GM21825 (cell line): ENCODE measurements at regions not wholly inside any gene's neighbourhood (a gene's known extent, or its start where the extent isn't known, plus 50 kb on each side); places are given as distances from the start of the nearest gene placed in this dataset.

Source experiments
- ATAC-seq: cut with Tn5 transposase; IDR thresholded peaks from one replicate; pipeline ENCODE4 v1.9.1; 2021; ENCODE audit warnings: mild to moderate bottlenecking, moderate library complexity; ENCODE audit not compliant: unreplicated experiment

GRCh38 chr10:78737883-78738856 is 330.6 kb upstream of the ZMIZ1 start:
- no peak for ATAC-seq

DNA sequence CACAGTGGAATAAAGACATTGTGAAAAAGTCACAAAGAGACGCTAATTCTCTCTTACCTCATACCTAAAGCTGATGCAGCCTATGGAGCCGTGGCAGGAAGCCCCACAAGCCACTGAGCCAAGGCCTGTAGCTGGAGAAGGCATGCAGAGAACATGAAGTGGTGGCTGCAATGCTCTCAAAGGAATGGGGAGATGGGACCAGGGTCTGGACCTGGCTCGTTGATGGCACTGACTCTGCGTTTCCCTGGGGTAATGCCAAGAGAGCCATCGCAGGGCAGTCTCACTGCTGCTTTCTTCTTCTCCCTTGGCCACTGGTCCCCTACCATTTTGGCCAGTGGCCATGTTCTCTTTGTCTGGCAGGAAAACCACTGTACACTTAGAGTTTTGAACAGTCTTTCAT is 329.9 kb upstream of the ZMIZ1 start:
- no peak for ATAC-seq

DNA sequence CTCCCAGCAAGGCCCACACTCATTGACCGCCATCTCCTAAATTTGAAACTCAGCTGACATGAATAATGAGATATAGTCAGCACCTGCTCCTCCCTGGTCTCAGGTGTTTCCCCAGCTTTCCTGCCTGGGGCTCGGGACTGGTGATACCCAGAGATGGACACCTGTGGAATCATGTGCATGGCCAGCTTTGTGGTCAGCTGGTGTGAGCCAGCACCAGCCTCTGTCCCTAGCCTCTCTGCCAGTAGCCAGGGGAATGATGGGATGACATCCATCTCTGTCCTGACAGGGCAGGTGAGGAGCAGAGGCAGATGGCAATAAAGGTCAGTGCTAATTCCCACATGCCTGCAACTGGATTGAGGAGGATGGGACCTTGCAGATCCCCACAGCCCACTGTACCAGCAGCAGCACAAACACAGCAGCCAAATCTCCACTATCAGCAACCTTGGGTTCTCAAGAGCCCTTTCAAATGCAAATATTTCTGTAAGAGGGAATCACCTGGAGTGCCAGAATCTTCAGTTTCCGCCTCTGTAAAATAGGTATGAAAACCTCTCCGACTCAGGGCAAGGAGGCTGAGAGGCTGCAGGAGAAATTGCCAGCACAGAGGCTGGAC is 329.2 kb upstream of the ZMIZ1 start:
- no peak for ATAC-seq

GRCh38 chr10:78740976-78741915 is 327.5 kb upstream of the ZMIZ1 start:
- no peak for ATAC-seq

DNA sequence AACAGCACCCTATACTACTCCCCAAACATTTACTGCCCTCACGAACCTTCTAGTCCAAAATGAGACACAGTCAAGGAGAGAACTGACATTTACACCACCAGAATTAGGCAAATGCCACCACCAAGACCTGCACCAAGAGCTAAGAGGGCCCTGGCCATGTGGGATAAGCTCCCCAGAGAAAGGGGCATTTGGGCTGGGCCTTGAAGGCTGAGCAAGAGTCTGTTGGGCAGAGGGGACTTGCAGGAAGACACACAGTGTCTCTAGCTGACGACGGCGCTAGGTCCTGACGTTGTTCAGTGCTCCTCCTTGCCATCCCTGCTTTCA is 326.4 kb upstream of the ZMIZ1 start:
- no peak for ATAC-seq

DNA sequence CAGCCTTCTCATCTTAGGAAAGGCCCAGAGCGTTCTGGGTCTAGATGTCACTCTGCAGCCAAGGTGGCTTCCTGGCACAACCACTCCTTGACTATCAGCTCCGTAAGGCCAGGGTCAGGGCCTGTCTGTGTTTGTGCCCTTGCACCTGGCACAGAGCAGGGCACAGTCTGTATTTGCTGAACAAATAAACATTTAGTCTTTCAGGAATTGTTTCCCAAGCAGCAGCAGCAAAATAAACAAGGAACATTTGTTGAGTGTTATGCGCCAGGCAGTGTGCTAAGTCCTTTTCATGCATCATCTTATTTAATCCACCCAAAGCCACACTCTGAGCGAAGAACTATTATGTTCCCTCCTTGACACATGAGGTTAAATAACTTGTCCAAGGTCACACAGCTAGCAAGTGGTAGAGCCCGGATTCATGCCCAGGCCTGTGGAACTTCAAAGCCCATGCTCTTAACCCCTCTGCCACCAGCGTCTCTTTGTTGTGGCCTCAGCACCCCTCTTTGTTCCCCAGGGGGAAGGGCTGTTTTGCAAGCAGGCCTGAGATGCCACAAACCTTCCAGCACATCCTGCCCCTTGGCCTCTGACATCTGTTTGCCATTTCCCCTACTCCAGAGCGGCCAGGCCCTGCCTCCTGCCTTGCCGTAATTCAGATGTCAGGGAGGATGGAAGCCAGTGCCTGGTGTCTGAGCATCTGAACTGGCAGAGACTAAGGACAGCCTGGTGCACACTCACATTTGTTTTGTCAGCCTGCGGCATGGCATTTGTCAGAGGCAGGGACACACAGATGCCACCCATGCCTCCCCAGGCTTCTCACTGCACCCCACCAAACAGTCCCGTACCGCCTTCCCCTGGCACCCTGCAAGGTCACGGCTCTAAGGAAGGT is 325.8 kb upstream of the ZMIZ1 start:
- no peak for ATAC-seq

- ATAC-seq, result no peak
These were observed 324.7 kb upstream of the ZMIZ1 start for GRCh38 chr10:78744056-78744455.

DNA sequence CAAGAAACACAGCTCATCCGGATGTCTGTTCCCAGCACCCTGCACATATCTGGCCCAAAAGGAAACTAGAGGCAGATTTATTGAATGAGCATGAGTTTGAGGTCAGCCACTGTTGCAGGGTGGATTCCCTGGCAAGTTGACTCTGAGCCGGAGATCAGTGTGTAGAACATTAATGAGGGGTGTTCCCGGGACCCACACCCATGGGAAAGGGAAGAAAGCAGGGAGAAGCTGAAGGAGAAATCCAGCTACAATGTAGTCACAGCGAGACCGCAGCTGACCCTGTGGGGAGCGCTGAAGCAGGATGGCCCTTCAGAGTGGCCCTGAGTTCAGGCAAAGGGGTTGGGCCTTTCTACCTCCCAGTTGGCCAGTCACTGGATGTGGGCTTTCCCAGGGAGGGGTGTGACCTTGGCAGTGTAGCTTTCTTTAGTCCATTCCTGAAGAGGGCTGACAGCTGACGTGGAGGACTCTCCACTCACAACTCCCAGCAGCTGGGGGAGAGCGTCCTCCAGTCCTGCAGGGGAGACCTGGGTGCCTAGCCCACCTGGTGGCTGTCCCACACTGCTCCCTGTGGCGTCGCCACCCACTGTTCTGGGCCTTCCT is 324.2 kb upstream of the ZMIZ1 start:
- ATAC-seq, result no peak

DNA sequence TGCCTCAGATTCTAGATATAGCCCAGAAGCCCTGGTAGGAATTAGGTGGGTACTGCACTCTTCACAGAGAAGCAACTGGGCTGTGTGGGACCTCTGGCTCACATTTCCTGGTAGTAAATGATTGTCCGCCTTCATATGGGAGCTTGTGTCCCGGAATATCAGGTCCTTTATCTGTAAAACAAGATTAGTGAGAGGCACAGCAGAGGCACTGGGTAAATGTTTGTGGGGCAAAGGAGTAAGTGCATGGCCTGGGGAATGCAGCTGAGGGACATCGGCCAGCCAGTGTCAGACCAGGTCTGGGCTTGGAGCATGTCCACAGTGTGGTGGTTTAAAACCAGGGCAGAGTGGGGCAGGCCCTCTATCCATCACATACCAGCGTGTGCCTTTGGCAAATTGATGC is 323.3 kb upstream of the ZMIZ1 start:
- no peak for ATAC-seq

GRCh38 chr10:78746155-78746763 is 322.5 kb upstream of the ZMIZ1 start:
- no peak for ATAC-seq

GRCh38 chr10:78747401-78748234 is 321.1 kb upstream of the ZMIZ1 start:
- ATAC-seq, result no peak

DNA sequence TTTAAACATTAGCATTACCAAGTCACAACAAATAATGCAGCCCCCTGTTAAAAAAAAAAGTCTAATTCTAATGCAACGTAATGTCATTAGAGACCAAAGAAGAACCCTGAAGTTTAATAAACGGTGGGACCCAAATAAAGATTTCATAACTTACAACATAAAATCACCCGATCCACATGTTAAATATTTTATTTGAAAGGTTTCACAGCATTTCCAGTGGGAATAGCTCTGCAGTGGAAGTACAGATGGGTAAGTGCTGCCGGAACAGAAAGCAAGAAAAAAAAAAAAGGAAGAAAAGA is 320.6 kb upstream of the ZMIZ1 start:
- ATAC-seq, result no peak

GRCh38 chr10:78749200-78749599 is 319.6 kb upstream of the ZMIZ1 start:
- ATAC-seq, result no peak

DNA sequence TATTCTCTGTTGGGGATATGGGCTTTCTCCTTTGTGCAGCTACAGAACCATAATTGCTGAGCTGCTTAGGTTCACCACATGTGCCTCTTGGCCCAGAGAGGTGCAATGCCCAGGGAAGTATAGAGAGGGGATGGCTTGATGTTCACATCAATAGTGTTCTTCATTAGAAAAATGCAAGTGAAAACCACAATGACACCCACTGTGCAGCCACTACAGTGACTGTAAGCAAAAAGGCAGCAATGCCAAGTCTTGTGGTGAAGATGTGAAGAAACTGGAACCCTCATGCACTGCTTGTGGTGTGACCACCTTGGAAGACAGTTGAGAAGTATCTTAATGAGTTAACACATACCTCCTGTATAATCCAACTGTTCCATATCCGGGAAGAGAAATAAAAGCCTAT is 318.9 kb upstream of the ZMIZ1 start:
- no peak for ATAC-seq

DNA sequence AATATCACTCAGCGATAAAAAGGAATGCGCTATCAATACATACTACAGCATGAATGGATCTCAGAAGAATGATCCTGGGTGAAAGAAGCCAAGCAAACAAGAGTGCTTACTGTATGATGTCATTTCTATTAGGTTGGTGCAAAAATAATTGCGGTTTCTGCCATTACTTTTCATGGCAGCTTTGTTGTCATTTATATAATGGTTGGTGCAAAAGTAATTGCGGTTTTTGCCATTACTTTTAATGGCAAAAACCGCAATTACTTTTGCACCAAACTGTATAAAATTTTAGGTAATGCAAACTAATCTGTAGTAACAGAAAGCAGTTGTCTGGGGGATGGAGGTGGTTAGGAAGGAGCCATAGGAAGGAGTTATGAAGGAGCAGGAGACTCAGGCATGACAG is 318.3 kb upstream of the ZMIZ1 start:
- no peak for ATAC-seq

GRCh38 chr10:78751716-78752115 is 317.1 kb upstream of the ZMIZ1 start:
- no peak for ATAC-seq

DNA sequence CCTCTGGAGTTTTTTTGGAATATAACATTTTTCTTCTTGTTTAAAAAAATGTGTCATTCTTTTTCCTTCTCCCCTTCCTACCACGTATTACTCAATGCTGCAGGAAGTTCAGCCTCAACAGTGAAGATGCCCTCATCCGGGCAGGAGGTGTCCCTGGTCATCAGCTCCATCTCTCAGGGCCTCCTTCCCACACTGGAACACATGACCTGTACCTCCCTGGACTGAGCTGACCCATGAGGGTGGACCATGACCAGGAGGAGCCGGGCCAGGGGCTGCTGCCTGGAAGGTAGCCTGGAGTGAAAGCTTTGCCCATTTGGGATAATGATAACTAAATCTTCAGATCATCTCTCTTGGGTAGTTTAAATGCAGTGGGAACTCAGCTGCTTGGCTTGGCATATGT is 316.5 kb upstream of the ZMIZ1 start:
- no peak for ATAC-seq

- ATAC-seq, result no peak
These were observed 316.1 kb upstream of the ZMIZ1 start for GRCh38 chr10:78752708-78753107.
